Thoracic aorta (tissue), 2 donors: ENCODE measurements at regions not wholly inside any gene's neighbourhood (a gene's known extent, or its start where the extent isn't known, plus 50 kb on each side); places are given as distances from the start of the nearest gene placed in this dataset.

Experiments
- ATAC-seq: fragments of 150-250 bp; one replicate; pipeline ENCODE4 v1.8.0; 2017; ENCODE audit warnings: low read depth; ENCODE audit not compliant: insufficient number of reproducible peaks, low FRiP score
- DNase-seq: peaks from one replicate; pipeline ENCODE4 v3.0.0-alpha.2; 2020; ENCODE audit warnings: low spot score
- H3K27ac ChIP-seq, 2 donors: fragments of 200-600 bp; sonication (generic); 1 replicate in 1 of 2; 2 replicates in 1 of 2; pipeline ENCODE4 v1.5.1; 2016; ENCODE audit warnings: mild to moderate bottlenecking in 2 of 2, moderate library complexity in 2 of 2
- H3K27me3 ChIP-seq: fragments of 200-600 bp; sonication (generic); replicated peaks from 2 replicates; pipeline ENCODE4 v1.6.0; 2016; ENCODE audit warnings: mild to moderate bottlenecking; ENCODE audit not compliant: insufficient read depth
- H3K36me3 ChIP-seq: fragments of 200-600 bp; sonication (generic); one replicate; pipeline ENCODE4 v1.5.1; 2016
- H3K4me1 ChIP-seq, 2 donors: fragments of 200-600 bp; sonication (generic); 1 replicate in 1 of 2; 2 replicates in 1 of 2; pipeline versions ENCODE4 v1.5.1 to v1.6.0; 2016; ENCODE audit warnings: low read depth in 2 of 2, mild to moderate bottlenecking in 1 of 2; ENCODE audit not compliant: control insufficient read depth in 1 of 2
- H3K4me3 ChIP-seq: fragments of 200-600 bp; sonication (generic); 2 replicates; pipeline ENCODE4 v1.5.1; 2016; ENCODE audit warnings: mild to moderate bottlenecking
- H3K9me3 ChIP-seq: fragments of 200-600 bp; sonication (generic); 2 replicates; pipeline ENCODE4 v1.5.1; 2016
- TF ChIP-seq, protein P1 (sequence below): fragments of 200-600 bp; sonication (generic); IDR thresholded peaks from one replicate; pipeline ENCODE4 v1.5.1; 2019; ENCODE audit warnings: antibody characterized with exemption

DNA sequence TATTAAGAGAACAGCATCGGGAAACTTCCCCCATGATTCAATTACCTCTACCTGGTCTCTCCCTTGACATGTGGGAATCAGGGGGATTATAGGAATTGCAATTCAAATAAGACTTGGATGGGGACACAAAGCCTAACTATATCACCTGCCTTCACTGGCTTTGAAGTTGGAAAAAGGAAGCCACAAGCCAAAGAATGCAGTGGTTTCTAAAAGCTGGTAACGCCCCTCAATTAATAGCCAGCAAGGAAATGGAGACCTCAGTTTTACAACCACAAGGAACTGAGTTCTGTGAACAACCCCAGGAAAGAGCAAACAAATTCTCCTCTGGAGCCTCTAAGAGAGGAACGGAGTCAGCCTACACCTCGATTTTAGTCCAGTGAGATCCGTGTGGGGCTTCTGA is 244.1 kb downstream of the TFAP2A start:
- H3K27ac ChIP-seq, result no peak overlapping the region
- TF ChIP-seq, protein P1, sequence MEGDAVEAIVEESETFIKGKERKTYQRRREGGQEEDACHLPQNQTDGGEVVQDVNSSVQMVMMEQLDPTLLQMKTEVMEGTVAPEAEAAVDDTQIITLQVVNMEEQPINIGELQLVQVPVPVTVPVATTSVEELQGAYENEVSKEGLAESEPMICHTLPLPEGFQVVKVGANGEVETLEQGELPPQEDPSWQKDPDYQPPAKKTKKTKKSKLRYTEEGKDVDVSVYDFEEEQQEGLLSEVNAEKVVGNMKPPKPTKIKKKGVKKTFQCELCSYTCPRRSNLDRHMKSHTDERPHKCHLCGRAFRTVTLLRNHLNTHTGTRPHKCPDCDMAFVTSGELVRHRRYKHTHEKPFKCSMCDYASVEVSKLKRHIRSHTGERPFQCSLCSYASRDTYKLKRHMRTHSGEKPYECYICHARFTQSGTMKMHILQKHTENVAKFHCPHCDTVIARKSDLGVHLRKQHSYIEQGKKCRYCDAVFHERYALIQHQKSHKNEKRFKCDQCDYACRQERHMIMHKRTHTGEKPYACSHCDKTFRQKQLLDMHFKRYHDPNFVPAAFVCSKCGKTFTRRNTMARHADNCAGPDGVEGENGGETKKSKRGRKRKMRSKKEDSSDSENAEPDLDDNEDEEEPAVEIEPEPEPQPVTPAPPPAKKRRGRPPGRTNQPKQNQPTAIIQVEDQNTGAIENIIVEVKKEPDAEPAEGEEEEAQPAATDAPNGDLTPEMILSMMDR, result no peak
- DNase-seq, result no peak
- no peak for ATAC-seq
- no peak overlapping the region for H3K4me3 ChIP-seq
- H3K27me3 ChIP-seq, result no peaks in the 10 kb centered on the region
- no peaks in the 10 kb centered on the region for H3K36me3 ChIP-seq
- H3K4me1 ChIP-seq, result no peaks in the 10 kb centered on the region
- H3K9me3 ChIP-seq, result no peaks in the 10 kb centered on the region

DNA sequence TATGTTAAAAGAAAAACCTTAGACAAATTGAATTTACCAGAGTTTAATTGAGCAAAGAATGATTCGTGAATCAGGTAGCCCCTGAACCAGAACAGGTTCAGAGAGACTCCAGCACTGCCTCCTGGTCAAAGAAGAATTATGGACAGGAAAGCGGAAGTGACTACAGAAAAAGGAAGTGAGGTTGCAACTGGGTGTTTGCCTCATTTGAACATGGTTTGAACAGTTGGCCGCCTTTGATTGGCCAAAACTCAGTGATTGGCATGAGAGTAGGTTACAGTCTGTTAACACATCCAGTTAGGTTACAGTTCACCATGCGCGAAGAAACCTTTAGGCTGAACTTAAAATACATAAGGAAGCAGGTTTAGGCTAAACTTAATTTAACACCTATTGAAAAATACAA is 248.8 kb downstream of the TFAP2A start:
- DNase-seq, result no peak
- H3K27ac ChIP-seq, result no peak overlapping the region
- H3K4me1 ChIP-seq, result no peaks in the 10 kb centered on the region
- H3K9me3 ChIP-seq, result no peaks in the 10 kb centered on the region
- no peaks in the 10 kb centered on the region for H3K36me3 ChIP-seq
- TF ChIP-seq, protein P1, result no peak
- ATAC-seq, result no peak
- no peak overlapping the region for H3K4me3 ChIP-seq
- H3K27me3 ChIP-seq, result no peaks in the 10 kb centered on the region

DNA sequence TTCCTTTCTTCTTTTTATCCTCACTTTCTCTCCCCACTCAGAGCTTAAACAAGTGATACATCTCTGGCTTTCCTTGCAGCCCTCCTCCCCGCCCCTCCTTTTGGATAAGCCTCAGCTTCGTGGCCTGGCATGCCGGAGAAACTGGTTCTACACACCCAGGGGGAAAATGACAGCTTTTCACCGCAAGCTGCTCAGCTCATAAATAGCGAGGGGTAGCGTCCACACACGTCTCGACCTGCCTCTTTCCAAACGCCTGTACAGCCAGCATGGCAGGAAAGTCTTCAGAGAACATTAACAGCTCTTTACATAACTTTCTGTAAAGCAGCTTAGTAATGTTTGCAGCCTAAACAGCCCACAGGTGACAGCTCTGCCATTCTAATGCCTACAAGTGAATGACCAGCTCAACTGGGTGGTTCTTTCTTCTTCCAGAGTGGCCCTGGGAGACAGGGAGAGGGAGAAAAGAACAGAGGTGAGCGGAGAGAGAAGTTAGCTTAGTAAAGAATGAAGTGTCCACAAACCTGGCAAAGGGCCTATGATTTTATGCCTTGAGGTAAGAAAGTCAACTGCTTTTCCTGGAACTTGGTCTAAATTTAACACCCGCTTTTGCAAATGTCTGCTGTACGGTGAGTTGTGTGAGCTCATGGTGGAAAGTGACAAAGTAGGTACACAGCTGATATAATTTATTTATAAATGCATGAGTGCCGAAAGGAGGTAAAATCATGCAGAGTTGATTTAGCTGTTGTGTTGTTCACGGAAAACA is 251.5 kb downstream of the TFAP2A start:
- no peaks in the 10 kb centered on the region for H3K9me3 ChIP-seq
- TF ChIP-seq, protein P1, result no peak
- H3K27ac ChIP-seq, result no peak overlapping the region
- no peaks in the 10 kb centered on the region for H3K27me3 ChIP-seq
- no peak overlapping the region for H3K4me3 ChIP-seq
- no peak for DNase-seq
- H3K36me3 ChIP-seq, result no peaks in the 10 kb centered on the region
- H3K4me1 ChIP-seq, result no peaks in the 10 kb centered on the region
- no peak for ATAC-seq

DNA sequence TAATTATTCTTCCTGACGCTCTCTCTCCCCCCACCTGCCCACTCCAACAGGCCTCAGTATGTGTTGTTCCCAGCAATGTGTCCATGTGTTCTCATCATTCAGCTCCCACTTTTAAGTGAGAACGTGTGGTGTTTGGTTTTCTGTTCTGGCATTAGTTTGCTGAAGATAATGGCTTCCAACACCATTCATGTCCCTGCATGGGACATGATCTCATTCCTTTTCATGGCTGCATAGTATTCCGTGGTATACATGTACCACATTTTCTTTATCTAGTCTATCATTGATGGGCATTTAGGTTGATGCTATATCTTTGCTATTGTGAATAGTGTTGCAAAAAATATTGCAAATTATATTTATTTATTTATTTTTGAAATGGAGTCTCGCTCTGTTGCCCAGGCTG is 258.0 kb downstream of the TFAP2A start:
- TF ChIP-seq, protein P1, result no peak
- no peaks in the 10 kb centered on the region for H3K36me3 ChIP-seq

DNA sequence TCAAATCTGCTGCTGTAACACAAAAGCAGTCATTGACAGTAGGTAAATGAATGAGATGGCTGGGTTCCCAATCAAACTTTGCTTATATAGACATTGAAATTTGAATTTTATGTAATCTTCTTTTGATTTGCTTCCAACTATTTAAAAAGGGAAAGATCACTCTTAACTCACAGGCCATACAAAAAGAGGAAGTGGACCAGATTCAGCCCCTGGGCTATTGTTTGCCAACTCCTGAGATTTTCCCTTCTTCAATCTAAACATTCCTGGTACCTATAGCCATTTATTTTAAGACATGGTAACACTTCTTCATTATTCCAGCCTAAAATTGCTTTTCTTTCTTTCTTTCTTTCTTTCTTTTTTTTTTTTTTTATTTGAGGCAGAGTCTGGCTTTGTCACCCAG is 260.6 kb downstream of the TFAP2A start:
- Histone ChIP-seq H3K4me3 (no peak overlapping the region), H3K36me3 (no peaks in the 10 kb centered on the region), H3K9me3 (no peaks in the 10 kb centered on the region), H3K27ac (no peak overlapping the region), H3K4me1 (no peaks in the 10 kb centered on the region), H3K27me3 (no peaks in the 10 kb centered on the region)
- DNase-seq, result no peak
- ATAC-seq, result no peak
- TF ChIP-seq, protein P1, result no peak

More for the DNA sequence above, 258.0 kb downstream of the TFAP2A start:
- no peak for DNase-seq
- no peaks in the 10 kb centered on the region for H3K9me3 ChIP-seq
- H3K4me1 ChIP-seq, result no peaks in the 10 kb centered on the region
- no peak for ATAC-seq
- no peak overlapping the region for H3K4me3 ChIP-seq
- no peak overlapping the region for H3K27ac ChIP-seq
- no peaks in the 10 kb centered on the region for H3K27me3 ChIP-seq
